ENCODE measurements at regions not wholly inside any gene's neighbourhood (a gene's known extent, or its start where the extent isn't known, plus 50 kb on each side); places are given as distances from the start of the nearest gene placed in this dataset.
"Not testable (repeated sequence)": the region's sequence is repeated elsewhere in the genome, so short reads cannot be mapped to it uniquely, and the experiment has no call there.

- no peak for DNase-seq
- TF ChIP-seq GATA1 (IDR thresholded peaks at IDR 0.05; ENCODE audit: low read depth, low read length) (no peak), POLR2A (IDR thresholded peaks at IDR 0.05; ENCODE audit: low read length) (no peak)
Measured at GRCh38 chr21:35982717-35983116, 77.6 kb downstream of the SETD4 start.

- TF ChIP-seq POLR2A (IDR thresholded peaks at IDR 0.05; ENCODE audit: low read length) (no peak), GATA1 (IDR thresholded peaks at IDR 0.05; ENCODE audit: low read depth, low read length) (no peak)
- DNase-seq, result no peak
Measured at GRCh38 chr21:35981514-35982070, 78.7 kb downstream of the SETD4 start.

GRCh38 chr21:35980821-35981220 is 79.5 kb downstream of the SETD4 start:
- no peak for TF ChIP-seq POLR2A (IDR thresholded peaks at IDR 0.05; ENCODE audit: low read length)
- DNase-seq, result no peak

GRCh38 chr21:35977860-35978259 is 82.5 kb downstream of the SETD4 start:
- not testable (repeated sequence) for DNase-seq

- TF ChIP-seq GATA1 (IDR thresholded peaks at IDR 0.05; ENCODE audit: low read depth, low read length), result no peak
- no peak for TF ChIP-seq POLR2A (IDR thresholded peaks at IDR 0.05; ENCODE audit: low read length)
- DNase-seq, result no peak
Measured at GRCh38 chr21:35976929-35977328, 83.4 kb downstream of the SETD4 start.

- TF ChIP-seq POLR2A (IDR thresholded peaks at IDR 0.05; ENCODE audit: low read length) (no peak), GATA1 (IDR thresholded peaks at IDR 0.05; ENCODE audit: low read depth, low read length) (no peak)
- DNase-seq, result no peak
Measured at GRCh38 chr21:35976481-35976880, 83.8 kb downstream of the SETD4 start.

- no peak for TF ChIP-seq GATA1 (IDR thresholded peaks at IDR 0.05; ENCODE audit: low read depth, low read length)
- TF ChIP-seq POLR2A (IDR thresholded peaks at IDR 0.05; ENCODE audit: low read length), result no peak
- no peak for DNase-seq
Measured at GRCh38 chr21:35974775-35975174, 85.6 kb downstream of the SETD4 start.

- no peak for TF ChIP-seq POLR2A (IDR thresholded peaks at IDR 0.05; ENCODE audit: low read length)
- no peak for TF ChIP-seq GATA1 (IDR thresholded peaks at IDR 0.05; ENCODE audit: low read depth, low read length)
- DNase-seq, result no peak
Measured at GRCh38 chr21:35971824-35972223, 88.5 kb downstream of the SETD4 start.

- DNase-seq, result no peak
- TF ChIP-seq GATA1 (IDR thresholded peaks at IDR 0.05; ENCODE audit: low read depth, low read length) (no peak), POLR2A (IDR thresholded peaks at IDR 0.05; ENCODE audit: low read length) (no peak)
Measured at GRCh38 chr21:35969281-35969680, 91.0 kb downstream of the SETD4 start.

GRCh38 chr21:35968564-35968963 is 91.8 kb downstream of the SETD4 start:
- TF ChIP-seq GATA1 (IDR thresholded peaks at IDR 0.05; ENCODE audit: low read depth, low read length) (no peak), POLR2A (IDR thresholded peaks at IDR 0.05; ENCODE audit: low read length) (no peak)
- DNase-seq, result no peak

GRCh38 chr21:35965699-35966098 is 94.6 kb downstream of the SETD4 start:
- no peak for DNase-seq
- TF ChIP-seq GATA1 (IDR thresholded peaks at IDR 0.05; ENCODE audit: low read depth, low read length), result no peak
- TF ChIP-seq POLR2A (IDR thresholded peaks at IDR 0.05; ENCODE audit: low read length), result no peak

- TF ChIP-seq POLR2A (IDR thresholded peaks at IDR 0.05; ENCODE audit: low read length), result no peak
- no peak for TF ChIP-seq GATA1 (IDR thresholded peaks at IDR 0.05; ENCODE audit: low read depth, low read length)
- DNase-seq, result no peak
Measured at GRCh38 chr21:35963920-35964451, 96.3 kb downstream of the SETD4 start.

GRCh38 chr21:35962917-35963316 is 97.4 kb downstream of the SETD4 start:
- TF ChIP-seq POLR2A (IDR thresholded peaks at IDR 0.05; ENCODE audit: low read length), result no peak
- TF ChIP-seq GATA1 (IDR thresholded peaks at IDR 0.05; ENCODE audit: low read depth, low read length), result no peak
- no peak for DNase-seq

- no peak for TF ChIP-seq GATA1 (IDR thresholded peaks at IDR 0.05; ENCODE audit: low read depth, low read length)
- no peak for TF ChIP-seq POLR2A (IDR thresholded peaks at IDR 0.05; ENCODE audit: low read length)
- DNase-seq, result no peak
Measured at GRCh38 chr21:35954066-35954465, 106.3 kb downstream of the SETD4 start.

GRCh38 chr21:35953597-35953996 is 106.7 kb downstream of the SETD4 start:
- DNase-seq, result no peak
- no peak for TF ChIP-seq GATA1 (IDR thresholded peaks at IDR 0.05; ENCODE audit: low read depth, low read length)
- no peak for TF ChIP-seq POLR2A (IDR thresholded peaks at IDR 0.05; ENCODE audit: low read length)

Data from erythroblast (primary cell).